GM21619 (cell line): ENCODE measurements at regions not wholly inside any gene's neighbourhood (a gene's known extent, or its start where the extent isn't known, plus 50 kb on each side); places are given as distances from the start of the nearest gene placed in this dataset.

Experiments used
- ATAC-seq: cut with Tn5 transposase; IDR thresholded peaks from one replicate; pipeline ENCODE4 v1.9.1; 2021; ENCODE audit not compliant: unreplicated experiment

DNA sequence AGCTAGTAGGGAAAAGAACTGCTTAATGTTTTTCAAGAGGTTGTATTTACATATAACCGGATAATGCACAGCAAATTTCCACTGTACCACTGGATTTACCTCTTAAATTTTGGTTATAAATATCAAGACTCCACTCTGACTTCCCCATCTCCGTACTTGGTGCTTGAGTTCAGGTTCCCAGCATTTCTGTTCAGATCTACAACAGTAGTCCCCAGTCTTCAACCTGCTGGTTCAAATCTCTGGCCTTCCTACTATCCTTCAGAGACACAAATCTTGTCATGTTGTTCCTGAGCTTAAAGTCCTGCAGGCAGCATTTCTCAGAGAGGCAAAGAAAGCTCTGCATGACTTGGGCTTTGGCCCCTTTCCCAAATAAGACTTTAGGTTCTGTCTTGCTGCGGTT lies 392.6 kb upstream of the ATP5MC3 start:
- ATAC-seq, result no peak

- ATAC-seq, result no peak
These were observed 389.7 kb upstream of the ATP5MC3 start for GRCh38 chr2:175571078-175571653.

GRCh38 chr2:175568109-175568730 lies 386.7 kb upstream of the ATP5MC3 start:
- ATAC-seq, result no peak

- ATAC-seq, result no peak
These were observed 386.0 kb upstream of the ATP5MC3 start for GRCh38 chr2:175567435-175568061.

DNA sequence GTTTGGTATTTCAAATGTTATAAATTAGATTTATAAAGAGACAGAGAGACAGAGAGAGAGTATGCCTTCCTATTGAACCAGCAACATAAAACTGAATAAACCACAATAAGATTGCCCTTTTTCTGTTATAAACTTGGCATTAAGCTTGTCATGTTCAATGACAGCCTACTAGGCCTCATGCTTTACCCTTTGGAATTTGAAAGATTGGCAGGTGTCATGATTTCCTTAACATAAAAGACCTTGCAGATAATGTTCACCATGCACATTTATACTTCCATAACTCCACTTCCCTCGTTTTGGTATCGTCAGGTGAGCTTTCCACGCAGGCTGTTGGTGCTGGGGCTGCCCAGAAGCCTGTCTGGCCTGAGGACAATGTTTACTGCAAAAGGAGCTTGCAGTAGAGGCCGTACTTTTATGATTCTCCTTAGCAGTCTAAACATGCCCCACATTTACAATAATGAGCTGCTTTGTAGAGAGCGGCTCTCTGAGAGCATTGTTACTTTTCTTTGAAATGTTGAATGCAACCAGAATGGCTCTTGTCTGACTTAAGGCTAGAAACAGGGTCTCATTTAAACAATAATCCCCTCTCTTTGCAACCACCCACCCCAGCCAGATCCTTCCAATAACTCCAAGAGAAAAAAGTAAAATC lies 379.1 kb upstream of the ATP5MC3 start:
- no peak for ATAC-seq

DNA sequence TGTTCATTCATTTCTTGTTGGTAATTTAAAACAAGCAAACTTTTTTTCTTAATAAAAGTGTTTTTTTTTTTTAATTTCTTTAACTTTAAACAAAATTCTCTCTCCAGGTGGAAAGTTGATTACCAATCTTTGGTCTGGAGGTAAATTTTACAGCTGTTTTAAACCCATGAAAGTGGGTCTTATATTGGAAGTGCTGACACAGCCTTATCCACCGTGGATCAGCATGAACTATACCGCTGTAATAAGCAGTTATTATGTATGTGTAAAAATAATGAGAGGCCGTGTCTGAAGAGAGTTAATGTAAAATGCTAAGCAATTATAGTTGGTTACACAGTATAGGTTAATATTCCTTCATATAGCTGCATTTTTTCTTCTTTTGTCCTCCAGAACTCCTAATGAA lies 378.1 kb upstream of the ATP5MC3 start:
- ATAC-seq, result no peak

DNA sequence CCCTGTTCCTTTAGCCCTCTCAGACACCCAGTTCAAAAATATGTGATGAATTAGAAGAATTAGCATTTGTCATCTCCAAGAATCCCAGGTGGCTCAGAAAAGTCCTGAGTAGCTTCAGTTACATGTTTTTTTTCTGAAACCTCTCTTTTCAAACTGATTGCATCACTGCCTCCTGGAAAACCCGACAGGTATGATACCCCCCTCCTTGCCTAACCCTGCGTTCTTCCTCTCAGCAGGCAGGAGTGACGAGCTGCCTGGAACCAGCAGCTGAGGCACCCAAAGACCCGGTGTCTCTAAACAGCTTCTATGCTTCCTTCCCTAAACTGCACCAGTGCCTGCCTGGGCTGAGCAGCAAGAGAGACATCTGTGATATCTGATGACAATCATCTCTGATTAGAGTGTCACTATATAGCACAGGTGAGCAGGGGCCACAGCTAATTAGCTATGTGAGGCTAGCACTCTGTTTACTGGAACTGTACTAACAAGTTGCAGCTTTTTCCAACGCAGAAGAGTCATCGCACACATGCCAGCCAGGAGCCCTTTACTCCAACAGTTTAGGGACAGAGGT lies 376.4 kb upstream of the ATP5MC3 start:
- ATAC-seq, result no peak

DNA sequence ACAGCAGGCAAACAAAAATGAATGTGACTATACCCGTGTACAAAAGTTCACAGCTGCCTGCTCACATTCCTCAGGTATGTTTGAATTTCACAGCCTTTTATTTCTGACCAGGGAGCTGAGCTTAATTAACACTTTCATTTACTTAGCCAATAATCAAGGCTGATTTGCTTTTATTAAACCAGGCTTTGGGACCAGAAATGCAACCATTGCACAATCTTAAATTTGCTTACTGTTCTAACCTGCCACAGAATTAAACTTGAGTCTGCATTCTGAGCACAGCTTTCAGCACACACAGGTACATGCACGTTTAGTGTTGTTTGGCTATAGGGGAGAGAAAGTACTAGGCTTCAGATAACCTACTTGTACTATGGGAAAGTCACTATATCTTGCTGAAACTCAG lies 372.4 kb upstream of the ATP5MC3 start:
- ATAC-seq, result no peak

- ATAC-seq, result no peak
These were observed 371.4 kb upstream of the ATP5MC3 start for GRCh38 chr2:175552902-175553301.

GRCh38 chr2:175540421-175540820 lies 358.9 kb upstream of the ATP5MC3 start:
- ATAC-seq, result no peak

DNA sequence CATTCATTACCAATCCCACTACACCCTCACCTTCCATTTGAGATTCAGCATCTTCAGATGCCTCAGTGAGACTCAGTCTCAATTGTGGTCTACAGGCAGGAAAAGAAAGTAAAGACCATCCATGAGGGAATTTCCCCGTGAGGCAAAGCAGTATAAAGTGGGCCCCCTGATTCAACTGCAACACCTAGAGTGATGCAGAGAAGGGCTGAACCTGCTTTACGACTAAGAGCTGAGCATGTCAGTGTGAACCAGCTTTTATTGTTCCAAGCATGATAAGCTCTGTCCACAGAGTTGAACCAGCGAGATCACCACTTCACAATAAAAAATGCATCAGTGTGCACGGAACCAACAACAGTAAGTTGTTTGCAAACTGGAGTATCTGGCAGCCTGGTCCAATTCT lies 357.6 kb upstream of the ATP5MC3 start:
- no peak for ATAC-seq

DNA sequence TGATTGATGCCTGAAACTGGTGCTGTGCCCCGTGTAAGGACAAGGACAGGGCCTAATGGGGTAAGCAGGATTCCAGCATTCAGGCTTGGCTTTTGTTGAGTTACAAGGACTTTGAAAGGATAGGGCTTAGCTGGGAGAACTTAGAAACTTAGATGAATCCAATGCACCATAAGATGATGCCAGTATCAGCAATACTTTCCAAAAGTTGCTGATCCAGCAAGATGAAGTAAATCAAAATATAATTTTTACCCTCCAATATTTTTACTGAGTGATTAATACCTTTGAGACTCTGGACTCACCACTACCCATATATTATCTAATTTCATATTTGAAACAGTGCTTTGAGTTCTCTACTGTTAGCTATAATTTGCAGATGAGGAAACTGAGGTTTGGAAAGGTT lies 354.5 kb upstream of the ATP5MC3 start:
- ATAC-seq, result no peak

GRCh38 chr2:175535631-175536030 lies 354.1 kb upstream of the ATP5MC3 start:
- no peak for ATAC-seq

DNA sequence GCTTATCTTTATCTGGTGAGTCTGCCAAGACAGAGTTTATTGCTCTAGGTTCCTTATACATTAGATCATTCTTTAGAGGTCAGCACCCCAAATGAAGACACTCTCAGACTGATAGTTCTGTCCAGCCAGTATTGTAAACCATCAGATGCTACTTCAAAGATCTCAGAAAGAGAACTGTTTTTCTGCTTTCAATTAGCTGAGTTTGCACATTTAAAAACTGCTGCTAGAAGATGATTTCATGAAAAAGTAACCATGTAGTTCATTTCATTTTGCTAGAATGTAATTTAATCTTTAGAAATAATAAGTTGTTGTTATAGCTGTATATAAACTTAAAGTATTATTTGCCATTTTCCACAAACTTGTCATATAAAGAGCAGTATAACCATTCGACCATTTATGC lies 344.5 kb upstream of the ATP5MC3 start:
- ATAC-seq, result no peak

DNA sequence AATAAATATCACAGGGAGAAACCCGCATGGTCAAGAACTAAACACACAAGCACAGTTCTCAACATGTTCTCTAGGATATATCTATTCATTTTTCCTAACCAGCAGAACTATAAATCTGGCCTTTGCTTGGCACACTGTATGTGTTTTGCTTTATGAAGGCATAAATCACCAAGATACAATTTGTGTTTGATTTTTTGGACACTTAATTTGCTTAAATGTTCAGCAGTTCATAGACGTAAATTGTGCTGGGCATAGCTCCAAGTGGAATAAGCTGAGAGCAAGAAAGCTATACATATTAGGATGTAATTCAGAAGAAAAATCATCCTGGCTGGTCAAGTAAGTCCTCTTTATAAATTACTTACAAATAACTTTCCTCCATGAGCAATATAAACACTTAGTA lies 341.5 kb upstream of the ATP5MC3 start:
- no peak for ATAC-seq

DNA sequence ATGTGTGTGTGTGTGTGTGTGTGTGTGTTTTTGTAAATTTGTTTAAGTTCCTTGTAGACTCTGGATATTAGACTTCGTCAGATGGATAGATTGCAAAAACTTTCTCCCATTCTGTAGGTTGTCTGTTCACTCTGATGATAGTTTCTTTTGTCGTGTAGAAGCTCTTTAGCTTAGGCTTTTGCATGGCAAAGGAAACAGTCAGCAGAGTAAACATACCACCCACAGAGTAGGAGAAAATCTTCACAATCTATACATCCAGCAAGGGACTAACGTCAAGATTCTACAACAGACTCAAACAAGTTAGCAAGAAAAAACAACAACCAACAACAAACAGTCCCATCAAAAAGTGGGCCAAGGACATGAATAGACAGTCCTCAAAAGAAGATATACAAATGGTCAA lies 336.7 kb upstream of the ATP5MC3 start:
- ATAC-seq, result no peak

DNA sequence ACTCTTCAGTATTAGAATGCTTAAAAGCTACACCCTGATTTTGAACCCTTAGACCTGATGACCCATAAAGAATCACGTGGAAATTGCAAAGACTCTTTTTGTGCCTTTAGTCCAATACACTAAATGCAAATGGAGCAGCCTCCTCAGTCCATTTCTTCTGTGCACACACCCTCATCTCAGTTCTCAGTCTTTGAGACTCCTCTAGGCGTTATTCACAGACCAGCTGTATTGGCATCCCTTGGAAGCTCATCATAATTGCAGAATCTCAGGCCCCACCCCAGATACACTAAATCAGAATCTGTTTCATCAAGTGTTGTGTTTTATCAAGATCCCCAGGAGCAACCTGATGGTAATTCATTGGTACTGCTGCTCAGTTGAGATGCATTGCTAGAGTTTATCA lies 335.0 kb upstream of the ATP5MC3 start:
- no peak for ATAC-seq

DNA sequence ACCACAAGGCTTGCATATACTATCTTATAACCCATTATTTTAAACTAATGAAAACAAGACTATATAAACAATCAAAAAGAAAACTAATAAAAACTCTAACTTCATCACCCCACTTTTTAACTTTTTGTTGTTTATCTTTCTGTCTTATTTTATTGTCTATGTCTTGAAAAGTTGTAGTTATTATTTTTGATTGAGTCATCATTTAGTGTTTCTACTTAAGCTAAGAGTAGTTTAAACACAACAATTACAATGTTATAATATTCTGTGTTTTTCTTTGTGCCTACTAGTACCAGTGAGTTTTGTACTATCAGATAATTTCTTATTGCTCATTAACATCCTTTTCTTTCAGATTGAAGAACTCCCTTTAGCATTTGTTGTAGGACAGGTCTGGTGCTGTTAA lies 318.7 kb upstream of the ATP5MC3 start:
- no peak for ATAC-seq

DNA sequence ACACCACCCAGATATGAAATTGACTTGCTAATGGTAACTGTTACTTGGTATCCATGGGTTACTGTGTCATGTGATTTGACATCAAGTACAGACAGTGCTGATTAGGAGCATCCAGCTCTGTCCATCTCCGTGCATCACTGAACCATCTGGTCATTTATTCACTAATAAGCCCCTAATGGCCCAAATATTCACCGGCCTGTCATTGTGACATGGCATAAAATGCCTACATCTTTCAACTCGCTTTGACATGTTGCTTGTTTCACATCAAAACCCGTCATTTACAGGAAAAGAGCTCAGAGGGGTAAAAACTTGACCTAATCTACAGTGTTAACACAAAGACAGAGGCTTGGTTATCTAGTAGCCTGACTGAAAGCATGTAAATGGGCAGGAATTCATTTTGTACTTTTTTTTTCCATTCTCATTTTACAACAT lies 308.9 kb upstream of the ATP5MC3 start:
- no peak for ATAC-seq

DNA sequence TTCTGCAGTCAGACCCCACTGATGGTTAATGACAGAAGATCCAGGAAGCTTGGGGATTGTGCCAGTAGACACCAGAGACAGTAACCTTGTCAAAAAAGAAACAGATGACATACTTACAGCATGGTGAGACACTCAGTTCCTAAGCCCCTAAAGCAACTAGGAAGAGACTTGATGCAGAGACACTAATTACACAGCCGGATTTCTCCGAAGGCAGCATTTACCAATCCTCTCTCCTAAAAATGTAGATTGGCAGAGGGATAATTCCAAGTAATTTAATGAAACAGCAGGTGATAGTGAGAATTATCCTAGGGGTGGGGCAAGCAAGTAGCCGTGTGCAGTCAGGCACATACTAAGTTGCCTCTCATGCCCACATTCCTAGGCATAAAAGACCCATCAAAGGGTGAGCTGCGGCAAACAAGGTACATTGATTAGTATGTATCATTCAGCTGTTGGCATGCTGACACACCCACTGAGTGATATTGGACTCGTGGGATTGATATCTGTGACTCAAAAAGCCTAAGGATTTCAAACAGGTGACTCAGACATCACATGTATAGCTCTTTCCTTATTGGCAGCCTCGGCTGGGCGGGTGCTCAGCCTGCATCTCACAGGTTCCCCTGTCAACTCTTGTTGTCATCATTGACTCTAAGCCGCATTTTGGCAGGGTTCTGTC lies 296.7 kb upstream of the ATP5MC3 start:
- ATAC-seq, result no peak

GRCh38 chr2:175476948-175477347 lies 295.4 kb upstream of the ATP5MC3 start:
- ATAC-seq, result no peak
